Endothelial cell of umbilical vein (primary cell): ENCODE measurements at regions not wholly inside any gene's neighbourhood (a gene's known extent, or its start where the extent isn't known, plus 50 kb on each side); places are given as distances from the start of the nearest gene placed in this dataset.
"Not testable (repeated sequence)": the region's sequence is repeated elsewhere in the genome, so short reads cannot be mapped to it uniquely, and the experiment has no call there.

ENCODE experiments used
- BruUV-seq: library from RNA; stranded (reverse); fragments of 400-500 nt; replicated peaks from 2 replicates; lab custom pipeline; 2021; lab: Mats Ljungman, UMichigan
- CTCF ChIA-PET: fragments of 300-600, 350-600 bp; sonication (Branson Sonifier 250); formaldehyde crosslinking; loops from one replicate; lab custom pipeline; 2021; ENCODE audit warnings: antibody characterized with exemption, inconsistent platforms; lab: Charles Lee
- POLR2A ChIA-PET: fragments of 300-600, 350-600 bp; sonication (Branson Sonifier 250); formaldehyde crosslinking; loops from one replicate; lab custom pipeline; 2021; ENCODE audit warnings: antibody characterized with exemption, inconsistent platforms; lab: Charles Lee
- DNase-seq: peaks from one replicate; pipeline ENCODE4 v3.0.0-alpha.2; 2011; ENCODE audit warnings: low read depth, low spot score
- FAIRE-seq: peaks from 2 replicates; lab custom pipeline; 2011; peaks lifted over from hg19 to GRCh38; lab: Jason Lieb, UNC
- H2AFZ ChIP-seq: 2 replicates; pipeline ENCODE4 v1.6.0; 2012; ENCODE audit warnings: low read depth, low read length, control low read depth, inconsistent platforms
- H3K27ac ChIP-seq: 2 replicates; pipeline ENCODE4 v1.5.1; 2011; ENCODE audit warnings: low read depth, mild to moderate bottlenecking, control low read depth, low read length, moderate library complexity; ENCODE audit not compliant: insufficient read depth
- H3K27me3 ChIP-seq, 2 experiments: 2 replicates each; pipeline versions ENCODE4 v1.6.0 to v1.6.1; 2011; ENCODE audit warnings: low read length in 2 of 2, mixed read lengths in 1 of 2; ENCODE audit not compliant: control insufficient read depth in 2 of 2, insufficient read depth in 2 of 2
- H3K36me3 ChIP-seq, 2 experiments: 2 replicates in 1 of 2; 3 replicates in 1 of 2; pipeline ENCODE4 v1.5.1; 2011; ENCODE audit warnings: low read length in 2 of 2, mild to moderate bottlenecking in 1 of 2, moderate library complexity in 1 of 2; ENCODE audit not compliant: control insufficient read depth in 2 of 2, insufficient read depth in 2 of 2; ENCODE audit errors: extremely low read depth in 1 of 2
- H3K4me1 ChIP-seq: 3 replicates; pipeline ENCODE4 v1.5.1; 2011; ENCODE audit warnings: mild to moderate bottlenecking, low read length; ENCODE audit not compliant: control insufficient read depth, insufficient read depth; ENCODE audit errors: extremely low read depth
- H3K4me2 ChIP-seq: 2 replicates; pipeline ENCODE4 v1.6.1; 2011; ENCODE audit warnings: low read length, control low read depth, mixed read lengths; ENCODE audit not compliant: insufficient read depth
- H3K4me3 ChIP-seq, 3 experiments: fragments of 200-600 bp in 1 of 3; sonication (generic), shearing (Covaris generic) in 1 of 3; replicated peaks in 1 of 3; 2 replicates each; pipeline ENCODE4 v1.5.1; 2011 to 2016; ENCODE audit warnings: control low read depth in 3 of 3, low read length in 3 of 3, mild to moderate bottlenecking in 2 of 3, inconsistent platforms in 1 of 3, low read depth in 1 of 3, moderate library complexity in 1 of 3; ENCODE audit not compliant: insufficient read depth in 1 of 3
- H3K79me2 ChIP-seq: 2 replicates; pipeline ENCODE4 v1.6.0; 2012; ENCODE audit warnings: low read length, inconsistent platforms; ENCODE audit not compliant: control insufficient read depth, insufficient read depth
- H3K9ac ChIP-seq: replicated peaks from 2 replicates; pipeline ENCODE3; 2011; ENCODE audit warnings: low read length, control low read depth; ENCODE audit not compliant: insufficient read depth; ENCODE audit errors: extremely low read depth
- H3K9me1 ChIP-seq: replicated peaks from 3 replicates; pipeline ENCODE4 v1.6.0; 2011; ENCODE audit warnings: mild to moderate bottlenecking, low read length; ENCODE audit not compliant: control insufficient read depth, insufficient read depth; ENCODE audit errors: extremely low read depth
- H3K9me3 ChIP-seq: replicated peaks from 2 replicates; pipeline ENCODE4 v1.5.1; 2012; ENCODE audit warnings: low read length, inconsistent platforms; ENCODE audit not compliant: control insufficient read depth, insufficient read depth
- H4K20me1 ChIP-seq: replicated peaks from 2 replicates; pipeline ENCODE3; 2011; ENCODE audit warnings: mild to moderate bottlenecking, low read length; ENCODE audit not compliant: control insufficient read depth, insufficient read depth; ENCODE audit errors: extremely low read depth
- EZH2 ChIP-seq: IDR thresholded peaks from 2 replicates; pipeline ENCODE4 v1.6.1; 2012; ENCODE audit warnings: borderline replicate concordance, low read depth, mild to moderate bottlenecking, moderate library complexity, low read length, inconsistent platforms; ENCODE audit not compliant: severe bottlenecking
- GATA2 ChIP-seq: IDR thresholded peaks from 2 replicates; pipeline ENCODE4 v1.7.0; 2011; ENCODE audit warnings: low read depth, mild to moderate bottlenecking, moderate library complexity, mixed read lengths, low read length; ENCODE audit not compliant: insufficient read length, insufficient read depth
- POLR2A ChIP-seq: IDR thresholded peaks from 2 replicates; pipeline ENCODE4 v1.6.1; 2012; ENCODE audit warnings: low read depth, mild to moderate bottlenecking, control low read depth, low read length
- POLR2AphosphoS5 ChIP-seq: IDR thresholded peaks from 2 replicates; pipeline ENCODE4 v1.6.1; 2012; ENCODE audit warnings: low read depth, mild to moderate bottlenecking, control low read depth, low read length, moderate library complexity; ENCODE audit not compliant: insufficient read depth
- dilution Hi-C: fragments of 300-500 bp; cut with MboI; formaldehyde crosslinking; loops from one replicate; pipeline ENCODE4 v1.15.0; 2019; ENCODE audit warnings: low sequenced_read_pairs; ENCODE audit not compliant: extremely low pct_ligation_motif_present
- intact Hi-C: fragments of 100-400 bp; cut with micrococcal nuclease; formaldehyde crosslinking; loops from one replicate; pipeline ENCODE4 v1.10.0; 2022
- TF ChIP-seq, protein P1 (sequence below): IDR thresholded peaks from 2 replicates; pipeline ENCODE4 v1.6.1; 2011; ENCODE audit not compliant: insufficient read depth, insufficient read length
- TF ChIP-seq, protein P2 (sequence below), 2 donors: IDR thresholded peaks; 1 replicate in 1 of 2; 2 replicates in 1 of 2; pipeline ENCODE4 v1.5.1; 2011; ENCODE audit warnings: low read length in 2 of 2, mild to moderate bottlenecking in 2 of 2, moderate library complexity in 2 of 2, control low read depth in 1 of 2, inconsistent platforms in 1 of 2, low read depth in 1 of 2; ENCODE audit not compliant: insufficient read depth in 1 of 2; ENCODE audit errors: extremely low read depth in 1 of 2

DNA sequence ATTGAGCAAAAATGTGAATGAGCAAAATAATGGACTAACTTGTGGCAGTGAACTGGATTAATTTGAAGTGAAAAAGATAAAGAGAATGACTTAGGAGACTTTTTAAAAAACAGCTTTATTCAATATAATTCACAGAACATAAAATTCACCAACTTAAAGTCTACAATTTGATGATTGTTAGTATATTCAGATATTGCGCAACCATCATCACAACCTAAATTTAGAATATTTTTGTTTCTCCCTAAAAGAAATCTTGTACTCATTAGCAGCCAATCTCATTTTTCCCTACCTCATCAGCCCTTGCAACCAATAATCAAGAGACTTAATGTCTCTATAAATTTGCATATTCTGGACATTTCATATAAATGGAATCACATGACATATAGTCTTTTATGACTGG, 496.5 kb downstream of the IGSF11 start:
- no peaks in the 10 kb centered on the region for H3K9me1 ChIP-seq
- no peak overlapping the region for H3K4me2 ChIP-seq
- H3K79me2 ChIP-seq: no peaks in the 10 kb centered on the region
- dilution Hi-C loops: no loop called here
- ChIA-PET CTCF (no interaction called here), POLR2A (no interaction called here)
- no peak overlapping the region for H2AFZ ChIP-seq
- H3K4me3 ChIP-seq: no peak overlapping the region
- DNase-seq: no peak
- H3K4me1 ChIP-seq: no peaks in the 10 kb centered on the region
- H3K9ac ChIP-seq: no peak overlapping the region
- no TSS peak for BruUV-seq
- TF ChIP-seq POLR2A (no peak), POLR2AphosphoS5 (no peak), GATA2 (no peak), EZH2 (no peak)
- TF ChIP-seq, protein P1, sequence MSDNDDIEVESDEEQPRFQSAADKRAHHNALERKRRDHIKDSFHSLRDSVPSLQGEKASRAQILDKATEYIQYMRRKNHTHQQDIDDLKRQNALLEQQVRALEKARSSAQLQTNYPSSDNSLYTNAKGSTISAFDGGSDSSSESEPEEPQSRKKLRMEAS: no peak
- TF ChIP-seq, protein P2, sequence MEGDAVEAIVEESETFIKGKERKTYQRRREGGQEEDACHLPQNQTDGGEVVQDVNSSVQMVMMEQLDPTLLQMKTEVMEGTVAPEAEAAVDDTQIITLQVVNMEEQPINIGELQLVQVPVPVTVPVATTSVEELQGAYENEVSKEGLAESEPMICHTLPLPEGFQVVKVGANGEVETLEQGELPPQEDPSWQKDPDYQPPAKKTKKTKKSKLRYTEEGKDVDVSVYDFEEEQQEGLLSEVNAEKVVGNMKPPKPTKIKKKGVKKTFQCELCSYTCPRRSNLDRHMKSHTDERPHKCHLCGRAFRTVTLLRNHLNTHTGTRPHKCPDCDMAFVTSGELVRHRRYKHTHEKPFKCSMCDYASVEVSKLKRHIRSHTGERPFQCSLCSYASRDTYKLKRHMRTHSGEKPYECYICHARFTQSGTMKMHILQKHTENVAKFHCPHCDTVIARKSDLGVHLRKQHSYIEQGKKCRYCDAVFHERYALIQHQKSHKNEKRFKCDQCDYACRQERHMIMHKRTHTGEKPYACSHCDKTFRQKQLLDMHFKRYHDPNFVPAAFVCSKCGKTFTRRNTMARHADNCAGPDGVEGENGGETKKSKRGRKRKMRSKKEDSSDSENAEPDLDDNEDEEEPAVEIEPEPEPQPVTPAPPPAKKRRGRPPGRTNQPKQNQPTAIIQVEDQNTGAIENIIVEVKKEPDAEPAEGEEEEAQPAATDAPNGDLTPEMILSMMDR (IDR thresholded peaks at IDR 0.05; ENCODE audit: extremely low read depth in 1 of 2, insufficient read depth in 1 of 2, low read depth in 1 of 2, low read length in 2 of 2): no peak
- no peaks in the 10 kb centered on the region for H3K36me3 ChIP-seq
- no peaks in the 10 kb centered on the region for H3K27me3 ChIP-seq
- H4K20me1 ChIP-seq: no peaks in the 10 kb centered on the region
- no peak for FAIRE-seq
- intact Hi-C loops: no loop called here
- H3K27ac ChIP-seq: no peak overlapping the region
- no peaks in the 10 kb centered on the region for H3K9me3 ChIP-seq

DNA sequence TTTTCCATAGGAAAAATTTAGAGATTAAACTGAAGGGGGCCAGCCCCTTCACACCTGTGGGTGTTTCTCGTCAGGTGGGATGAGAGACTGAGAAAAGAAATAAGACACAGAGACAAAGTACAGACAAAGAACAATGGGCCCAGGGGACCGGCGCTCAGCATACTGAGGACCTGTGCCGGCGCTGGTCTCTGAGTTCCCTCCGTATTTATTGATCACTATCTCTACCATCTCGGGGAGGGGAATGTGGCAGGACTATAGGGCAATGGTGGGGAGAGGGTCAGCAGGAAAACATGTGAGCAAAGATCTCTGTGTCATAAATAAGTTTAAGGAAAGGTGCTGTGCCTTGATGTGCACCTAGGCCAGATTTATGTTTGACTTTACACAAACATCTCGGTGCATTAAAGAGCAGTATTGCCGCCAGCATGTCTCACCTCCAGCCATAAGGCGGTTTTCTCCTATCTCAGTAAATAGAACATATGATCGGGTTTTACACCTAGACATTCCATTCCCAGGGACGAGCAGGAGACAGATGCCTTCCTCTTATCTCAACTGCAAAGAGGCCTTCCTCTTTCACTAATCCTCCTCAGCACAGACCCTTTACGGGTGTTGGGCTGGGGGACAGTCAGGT, 494.7 kb downstream of the IGSF11 start:
- BruUV-seq, H3K79me2 ChIP-seq, POLR2A ChIA-PET, H3K4me3 ChIP-seq, H2AFZ ChIP-seq, dilution Hi-C loops, H3K36me3 ChIP-seq, H3K27ac ChIP-seq, H3K4me1 ChIP-seq, H3K9me3 ChIP-seq, H4K20me1 ChIP-seq, H3K9ac ChIP-seq, FAIRE-seq, CTCF ChIA-PET, H3K27me3 ChIP-seq, intact Hi-C loops, H3K4me2 ChIP-seq, H3K9me1 ChIP-seq, DNase-seq: not testable (repeated sequence)

GRCh38 chr3:118540448-118540821, 494.2 kb downstream of the IGSF11 start:
- FAIRE-seq, H3K9me3 ChIP-seq, H3K36me3 ChIP-seq, H3K27ac ChIP-seq, H3K4me1 ChIP-seq, H3K27me3 ChIP-seq, CTCF ChIA-PET, POLR2A ChIA-PET, intact Hi-C loops, H4K20me1 ChIP-seq, dilution Hi-C loops, DNase-seq, H3K9ac ChIP-seq, H3K79me2 ChIP-seq, H3K4me3 ChIP-seq, H3K4me2 ChIP-seq, BruUV-seq, H2AFZ ChIP-seq, H3K9me1 ChIP-seq: not testable (repeated sequence)
